Esophagus muscularis mucosa (tissue), 4 donors: ENCODE measurements at regions not wholly inside any gene's neighbourhood (a gene's known extent, or its start where the extent isn't known, plus 50 kb on each side); places are given as distances from the start of the nearest gene placed in this dataset.

ENCODE experiments used
- DNase-seq: peaks from one replicate; pipeline ENCODE4 v3.0.0-alpha.2; 2017; ENCODE audit errors: extremely low spot score
- H3K27ac ChIP-seq, 4 donors: fragments of 200-600 bp; sonication (generic); replicated peaks in 1 of 4; 1 replicate in 3 of 4; 2 replicates in 1 of 4; pipeline ENCODE4 v1.5.1; 2016 to 2019; ENCODE audit warnings: mild to moderate bottlenecking in 1 of 4
- H3K27me3 ChIP-seq, 4 donors: fragments of 200-600 bp; sonication (generic); one replicate each; pipeline versions ENCODE4 v1.5.1 to v1.6.0; 2016 to 2019
- H3K36me3 ChIP-seq, 4 donors: fragments of 200-600 bp; sonication (generic); one replicate each; pipeline ENCODE4 v1.5.1; 2016 to 2019
- H3K4me1 ChIP-seq, 4 donors: fragments of 200-600 bp; sonication (generic); one replicate each; pipeline ENCODE4 v1.5.1; 2016 to 2019
- H3K4me3 ChIP-seq, 4 donors: fragments of 200-600 bp; sonication (generic); 1 replicate in 2 of 4; 2 replicates in 2 of 4; pipeline ENCODE4 v1.5.1; 2016 to 2019; ENCODE audit warnings: mild to moderate bottlenecking in 4 of 4, moderate library complexity in 1 of 4
- H3K9me3 ChIP-seq, 4 donors: fragments of 200-600 bp; sonication (generic); 1 replicate in 3 of 4; 2 replicates in 1 of 4; pipeline ENCODE4 v1.5.1; 2016 to 2019
- CTCF ChIP-seq, 3 experiments: fragments of 200-600 bp in 2 of 3; fragments of 450-650 bp in 1 of 3; sonication (generic) in 2 of 3; IDR thresholded peaks; one replicate each; pipeline ENCODE4 v1.5.1; 2017 to 2019; ENCODE audit warnings: antibody characterized with exemption in 3 of 3, mild to moderate bottlenecking in 2 of 3, moderate library complexity in 1 of 3
- EP300 ChIP-seq: sonication (generic); formaldehyde crosslinking; IDR thresholded peaks from one replicate; pipeline ENCODE4 v1.6.1; 2017; ENCODE audit warnings: antibody characterized with exemption
- POLR2A ChIP-seq: fragments of 450-650 bp; IDR thresholded peaks from one replicate; pipeline ENCODE4 v1.6.1; 2017; ENCODE audit warnings: antibody characterized with exemption, moderate library complexity, mild to moderate bottlenecking, low read depth
- POLR2AphosphoS5 ChIP-seq, 2 donors: sonication (generic); formaldehyde crosslinking; IDR thresholded peaks; one replicate each; pipeline ENCODE4 v1.6.1; 2017; ENCODE audit warnings: antibody characterized with exemption in 2 of 2
- WGBS: methylation state at CpG from one replicate; pipeline ENCODE4 v1.1.5; 2018; 5-methylcytosine and 5-hydroxymethylcytosine counted together
- intact Hi-C: fragments of 100-400 bp; cut with DNase I; formaldehyde crosslinking; loops from one replicate; pipeline ENCODE4 v1.15.1; 2023

- Histone ChIP-seq H3K36me3 (no peaks in the 10 kb centered on the region), H3K4me3 (no peak overlapping the region), H3K27me3 (no peaks in the 10 kb centered on the region), H3K4me1 (peaks cover 0 to 10% (median 2%) of the 10 kb centered on the region in 4 donors), H3K9me3 (no peaks in the 10 kb centered on the region), H3K27ac (no peak overlapping the region)
- intact Hi-C loops: no loop called here
- no peak for TF ChIP-seq POLR2AphosphoS5 (IDR thresholded peaks at IDR 0.05)
- TF ChIP-seq POLR2A: no peak
- TF ChIP-seq EP300: no peak
- no peak for DNase-seq
Measured at GRCh38 chr11:15723966-15724365, 609.2 kb downstream of the INSC start.

- Histone ChIP-seq H3K9me3 (no peaks in the 10 kb centered on the region), H3K36me3 (no peaks in the 10 kb centered on the region), H3K4me3 (no peak overlapping the region), H3K27me3 (no peaks in the 10 kb centered on the region), H3K4me1 (peaks cover 0 to 10% (median 3%) of the 10 kb centered on the region in 4 donors), H3K27ac (no peak overlapping the region)
- TF ChIP-seq EP300 (no peak), POLR2A (no peak), CTCF (IDR thresholded peaks at IDR 0.05) (no peak), POLR2AphosphoS5 (IDR thresholded peaks at IDR 0.05) (no peak)
- WGBS: 61% methylated on average over 3 of the region's 3 CpGs
- intact Hi-C loops: no loop called here
- no peak for DNase-seq
Measured at GRCh38 chr11:15724601-15725000, 609.9 kb downstream of the INSC start.

GRCh38 chr11:15725246-15725645 is 610.5 kb downstream of the INSC start:
- DNase-seq: no peak
- H3K27ac ChIP-seq: no peak overlapping the region
- intact Hi-C loops: no loop called here
- H3K27me3 ChIP-seq: no peaks in the 10 kb centered on the region
- H3K36me3 ChIP-seq: no peaks in the 10 kb centered on the region
- H3K4me3 ChIP-seq: no peak overlapping the region
- TF ChIP-seq POLR2AphosphoS5 (IDR thresholded peaks at IDR 0.05) (no peak), EP300 (no peak), CTCF (IDR thresholded peaks at IDR 0.05) (no peak), POLR2A (no peak)
- H3K9me3 ChIP-seq: no peaks in the 10 kb centered on the region
- peaks cover 0 to 10% (median 5%) of the 10 kb centered on the region in 4 donors for H3K4me1 ChIP-seq
- 38% methylated on average over 2 of the region's 2 CpGs for WGBS

GRCh38 chr11:15726221-15726746 is 611.6 kb downstream of the INSC start:
- Histone ChIP-seq H3K27me3 (no peaks in the 10 kb centered on the region), H3K27ac (no peak overlapping the region), H3K4me3 (no peak overlapping the region), H3K4me1 (peaks cover 0 to 10% (median 5%) of the 10 kb centered on the region in 4 donors), H3K36me3 (no peaks in the 10 kb centered on the region), H3K9me3 (no peaks in the 10 kb centered on the region)
- intact Hi-C loops: no loop called here
- DNase-seq: no peak
- 54% methylated on average over 3 of the region's 3 CpGs for WGBS
- no peak for TF ChIP-seq CTCF (IDR thresholded peaks at IDR 0.05)
- TF ChIP-seq POLR2AphosphoS5 (IDR thresholded peaks at IDR 0.05): no peak
- TF ChIP-seq POLR2A: no peak
- no peak for TF ChIP-seq EP300

GRCh38 chr11:15726893-15727519 is 612.3 kb downstream of the INSC start:
- Histone ChIP-seq H3K27me3 (no peaks in the 10 kb centered on the region), H3K9me3 (no peaks in the 10 kb centered on the region), H3K4me3 (no peak overlapping the region), H3K4me1 (peaks cover 0 to 10% (median 5%) of the 10 kb centered on the region in 4 donors), H3K36me3 (no peaks in the 10 kb centered on the region), H3K27ac (no peak overlapping the region)
- WGBS: 57% methylated on average over 2 of the region's 2 CpGs
- DNase-seq: no peak
- no peak for TF ChIP-seq CTCF (IDR thresholded peaks at IDR 0.05)
- no peak for TF ChIP-seq POLR2AphosphoS5 (IDR thresholded peaks at IDR 0.05)
- no peak for TF ChIP-seq POLR2A
- no peak for TF ChIP-seq EP300
- intact Hi-C loops: no loop called here
